Stomach (tissue), 8 donors: ENCODE measurements at regions not wholly inside any gene's neighbourhood (a gene's known extent, or its start where the extent isn't known, plus 50 kb on each side); places are given as distances from the start of the nearest gene placed in this dataset.

Experiments used
- DNase-seq, 2 donors: peaks; one replicate each; pipeline versions ENCODE4 v3.0.0 to v3.0.0-alpha.2; 2013 to 2019
- H3K27ac ChIP-seq, 5 donors: fragments of 200-600 bp in 4 of 5; sonication (generic) in 4 of 5; one replicate each; pipeline ENCODE4 v1.5.1; 2013 to 2019; ENCODE audit warnings: mild to moderate bottlenecking in 1 of 5, moderate library complexity in 1 of 5
- H3K27me3 ChIP-seq, 3 donors: fragments of 200-600 bp; sonication (generic); one replicate each; pipeline ENCODE4 v1.5.1; 2017 to 2019; ENCODE audit warnings: mixed run types in 1 of 3
- H3K36me3 ChIP-seq, 4 donors: fragments of 200-600 bp; sonication (generic); 1 replicate in 3 of 4; 2 replicates in 1 of 4; pipeline ENCODE4 v1.5.1; 2016 to 2019
- H3K4me1 ChIP-seq, 4 donors: fragments of 200-600 bp; sonication (generic); one replicate each; pipeline ENCODE4 v1.5.1; 2016 to 2019
- H3K4me3 ChIP-seq, 4 donors: fragments of 200-600 bp; sonication (generic) in 3 of 4; one replicate each; pipeline ENCODE4 v1.5.1; 2016 to 2019; ENCODE audit warnings: mild to moderate bottlenecking in 1 of 4
- H3K9me3 ChIP-seq, 4 donors: fragments of 200-600 bp; sonication (generic); one replicate each; pipeline ENCODE4 v1.5.1; 2016 to 2019
- EP300 ChIP-seq: sonication (generic); formaldehyde crosslinking; IDR thresholded peaks from one replicate; pipeline ENCODE4 v1.6.1; 2017; ENCODE audit warnings: antibody characterized with exemption
- POLR2A ChIP-seq, 4 donors: fragments of 450-650 bp; IDR thresholded peaks; one replicate each; pipeline ENCODE4 v1.6.1; 2016; ENCODE audit warnings: antibody characterized with exemption in 4 of 4, control low read depth in 2 of 4, mild to moderate bottlenecking in 1 of 4, moderate library complexity in 1 of 4
- POLR2AphosphoS5 ChIP-seq, 3 donors: sonication (generic); formaldehyde crosslinking; IDR thresholded peaks; one replicate each; pipeline ENCODE4 v1.6.1; 2016; ENCODE audit warnings: antibody characterized with exemption in 3 of 3
- WGBS, 5 donors: extraction: QIAGEN DNeasy Blood & Tissue Kit in 3 of 5; methylation state at CpG; one replicate each; pipeline versions ENCODE4 v1.1.5 to v1.1.7; 2013 to 2018; 5-methylcytosine and 5-hydroxymethylcytosine counted together
- intact Hi-C: fragments of 100-400 bp; cut with DNase I; formaldehyde crosslinking; loops from one replicate; pipeline ENCODE4 v1.15.1; 2023; ENCODE audit warnings: low total_unique reads
- TF ChIP-seq, protein P1 (sequence below), 7 experiments: fragments of 450-650 bp in 4 of 7; fragments of 200-600 bp in 3 of 7; sonication (generic) in 3 of 7; IDR thresholded peaks; one replicate each; pipeline ENCODE4 v1.5.1; 2016 to 2019; ENCODE audit warnings: antibody characterized with exemption in 7 of 7, control low read depth in 2 of 7, mild to moderate bottlenecking in 1 of 7
- donor health status: healthy with polysubstance abuse.
- donor health status: Bipolar disorder and iron deficiency.
- donor health status: healthy.

DNA sequence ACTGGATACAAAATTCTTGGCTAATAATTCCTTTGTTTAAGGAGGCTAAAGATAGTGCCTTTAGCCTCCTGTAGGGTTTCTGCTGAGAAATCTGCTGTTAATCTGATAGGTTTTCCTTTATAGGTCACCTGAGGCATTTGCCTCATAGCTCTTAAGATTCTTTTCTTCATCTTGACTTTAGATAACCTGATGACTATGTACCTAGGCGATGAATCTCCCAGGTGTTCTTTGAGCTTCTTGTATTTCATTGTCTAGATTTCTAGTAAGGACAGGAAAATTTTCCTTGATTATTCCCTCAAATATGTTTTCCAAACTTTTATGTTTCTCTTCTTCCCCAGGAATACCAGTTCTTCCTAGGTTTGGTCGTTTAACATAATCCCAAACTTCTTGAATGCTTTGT is 479.4 kb upstream of the MAN1A1 start:
- 77 to 92% (median 88%) methylated on average over 2 of the region's 2 CpGs for WGBS, 5 donors
- no peaks in the 10 kb centered on the region for H3K4me1 ChIP-seq
- H3K27ac ChIP-seq, result no peak overlapping the region
- intact Hi-C loops, result no loop called here
- no peaks in the 10 kb centered on the region for H3K27me3 ChIP-seq
- TF ChIP-seq, protein P1, sequence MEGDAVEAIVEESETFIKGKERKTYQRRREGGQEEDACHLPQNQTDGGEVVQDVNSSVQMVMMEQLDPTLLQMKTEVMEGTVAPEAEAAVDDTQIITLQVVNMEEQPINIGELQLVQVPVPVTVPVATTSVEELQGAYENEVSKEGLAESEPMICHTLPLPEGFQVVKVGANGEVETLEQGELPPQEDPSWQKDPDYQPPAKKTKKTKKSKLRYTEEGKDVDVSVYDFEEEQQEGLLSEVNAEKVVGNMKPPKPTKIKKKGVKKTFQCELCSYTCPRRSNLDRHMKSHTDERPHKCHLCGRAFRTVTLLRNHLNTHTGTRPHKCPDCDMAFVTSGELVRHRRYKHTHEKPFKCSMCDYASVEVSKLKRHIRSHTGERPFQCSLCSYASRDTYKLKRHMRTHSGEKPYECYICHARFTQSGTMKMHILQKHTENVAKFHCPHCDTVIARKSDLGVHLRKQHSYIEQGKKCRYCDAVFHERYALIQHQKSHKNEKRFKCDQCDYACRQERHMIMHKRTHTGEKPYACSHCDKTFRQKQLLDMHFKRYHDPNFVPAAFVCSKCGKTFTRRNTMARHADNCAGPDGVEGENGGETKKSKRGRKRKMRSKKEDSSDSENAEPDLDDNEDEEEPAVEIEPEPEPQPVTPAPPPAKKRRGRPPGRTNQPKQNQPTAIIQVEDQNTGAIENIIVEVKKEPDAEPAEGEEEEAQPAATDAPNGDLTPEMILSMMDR (IDR thresholded peaks at IDR 0.05), result no peak
- TF ChIP-seq POLR2A (IDR thresholded peaks at IDR 0.05), result no peak
- no peak for TF ChIP-seq EP300
- no peak for TF ChIP-seq POLR2AphosphoS5 (IDR thresholded peaks at IDR 0.05)
- peaks cover 0 to 6% (median 0%) of the 10 kb centered on the region in 4 donors for H3K9me3 ChIP-seq
- H3K36me3 ChIP-seq, result no peaks in the 10 kb centered on the region
- no peak for DNase-seq
- H3K4me3 ChIP-seq, result no peak overlapping the region

DNA sequence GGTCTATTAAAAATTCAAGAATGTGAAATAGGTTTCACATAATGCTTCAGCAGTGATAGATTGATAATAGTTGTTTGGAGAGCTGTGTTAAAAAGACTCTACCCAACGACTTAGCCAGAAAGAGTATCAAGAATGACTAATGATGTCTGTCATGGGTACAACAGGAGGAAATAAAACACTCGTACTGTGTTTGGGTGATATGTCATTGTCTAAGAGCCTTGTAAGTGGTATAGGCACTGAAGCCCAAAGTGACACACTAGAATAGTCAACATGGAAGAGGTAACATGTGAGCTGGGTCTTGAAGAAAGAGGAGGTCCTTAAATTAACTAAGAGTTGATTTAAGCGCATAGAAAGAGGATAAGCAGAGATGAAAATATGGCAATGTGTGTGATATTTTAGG is 471.8 kb upstream of the MAN1A1 start:
- H3K9me3 ChIP-seq, result no peaks in the 10 kb centered on the region
- H3K36me3 ChIP-seq, result no peaks in the 10 kb centered on the region
- H3K4me1 ChIP-seq, result no peaks in the 10 kb centered on the region
- no peaks in the 10 kb centered on the region for H3K27me3 ChIP-seq
- TF ChIP-seq POLR2AphosphoS5 (IDR thresholded peaks at IDR 0.05), result no peak
- TF ChIP-seq POLR2A (IDR thresholded peaks at IDR 0.05), result no peak
- no peak for TF ChIP-seq EP300
- TF ChIP-seq, protein P1 (IDR thresholded peaks at IDR 0.05), result no peak
- DNase-seq, result no peak
- intact Hi-C loops, result no loop called here
- H3K4me3 ChIP-seq, result no peak overlapping the region
- no peak overlapping the region for H3K27ac ChIP-seq
- WGBS, 5 donors, result 40 to 47% (median 45%) methylated on average over 3 of the region's 3 CpGs

DNA sequence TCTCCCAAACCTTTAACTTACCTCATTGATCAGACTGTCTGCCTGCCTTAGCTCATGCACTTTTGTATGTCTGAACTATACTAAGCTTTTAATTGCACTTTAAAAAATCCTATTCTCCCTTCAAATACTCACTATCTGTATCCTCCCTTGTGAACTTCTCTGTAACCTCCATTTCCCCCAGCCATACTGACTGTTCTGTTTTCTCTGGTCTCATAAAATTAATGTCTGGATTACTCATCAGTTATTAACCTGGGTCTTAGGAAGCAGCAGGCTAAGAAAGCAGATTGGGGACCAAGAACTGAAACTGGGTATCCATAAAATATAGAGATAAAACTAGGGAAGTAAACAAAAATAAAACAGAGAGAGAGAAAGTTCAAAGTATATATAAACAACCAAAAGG is 469.3 kb upstream of the MAN1A1 start:
- no peak for DNase-seq
- Histone ChIP-seq H3K36me3 (no peaks in the 10 kb centered on the region), H3K9me3 (no peaks in the 10 kb centered on the region), H3K4me1 (no peaks in the 10 kb centered on the region), H3K4me3 (no peak overlapping the region), H3K27ac (no peak overlapping the region), H3K27me3 (no peaks in the 10 kb centered on the region)
- TF ChIP-seq POLR2A (IDR thresholded peaks at IDR 0.05), result no peak
- TF ChIP-seq, protein P1 (IDR thresholded peaks at IDR 0.05), result no peak
- TF ChIP-seq POLR2AphosphoS5 (IDR thresholded peaks at IDR 0.05), result no peak
- no peak for TF ChIP-seq EP300
- intact Hi-C loops, result no loop called here

DNA sequence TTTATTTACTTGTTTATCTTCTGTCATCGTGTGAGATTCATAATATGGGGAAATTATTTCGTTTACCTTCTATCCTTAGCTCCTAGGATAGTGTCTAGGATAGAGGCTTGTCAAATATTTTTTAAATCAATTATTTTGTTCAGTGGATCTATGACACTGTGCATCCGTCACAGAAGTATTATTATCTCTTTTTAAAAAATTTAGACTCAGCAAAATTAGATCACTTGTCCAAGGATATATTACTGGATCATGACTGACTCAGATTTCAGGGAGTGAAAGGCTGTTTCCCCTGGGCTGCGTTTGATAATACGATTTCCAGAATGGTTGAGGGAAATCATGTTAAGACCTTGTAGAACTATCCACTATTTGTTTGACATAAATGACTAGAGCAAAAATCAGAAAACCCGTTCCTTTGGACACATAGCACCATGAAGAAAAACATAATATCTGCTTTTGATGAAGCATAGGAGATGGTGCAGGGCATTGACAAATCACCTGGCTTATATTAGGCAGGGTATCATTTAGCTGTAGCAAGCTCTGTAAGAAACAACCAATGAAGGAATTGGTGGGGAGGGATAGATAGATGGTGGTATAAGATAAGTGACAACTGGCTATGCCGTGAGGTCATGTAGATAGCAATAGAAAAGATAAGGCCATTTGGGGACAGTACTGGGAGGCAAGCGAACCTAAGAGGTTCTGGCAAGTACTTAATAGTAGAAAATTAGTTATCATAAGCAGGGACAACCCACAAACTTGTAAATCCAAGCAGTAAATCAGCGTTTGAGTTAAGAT is 465.2 kb upstream of the MAN1A1 start:
- Histone ChIP-seq H3K27ac (no peak overlapping the region), H3K4me3 (no peak overlapping the region), H3K36me3 (no peaks in the 10 kb centered on the region), H3K27me3 (no peaks in the 10 kb centered on the region), H3K4me1 (no peaks in the 10 kb centered on the region), H3K9me3 (no peaks in the 10 kb centered on the region)
- WGBS, 5 donors, result 70 to 80% (median 72%) methylated on average over 9 of the region's 9 CpGs
- DNase-seq, result no peak
- TF ChIP-seq POLR2A (IDR thresholded peaks at IDR 0.05) (no peak), POLR2AphosphoS5 (IDR thresholded peaks at IDR 0.05) (no peak), EP300 (no peak)
- TF ChIP-seq, protein P1 (IDR thresholded peaks at IDR 0.05), result no peak
- intact Hi-C loops, result no loop called here
